Erythroblast (primary cell): ENCODE measurements at regions not wholly inside any gene's neighbourhood (a gene's known extent, or its start where the extent isn't known, plus 50 kb on each side); places are given as distances from the start of the nearest gene placed in this dataset.

Experiments used
- GATA1 ChIP-seq: IDR thresholded peaks from 2 replicates; pipeline ENCODE4 v1.6.1; 2011; ENCODE audit warnings: low read depth, mild to moderate bottlenecking, control low read depth, low read length, moderate library complexity
- POLR2A ChIP-seq: IDR thresholded peaks from 2 replicates; pipeline ENCODE4 v1.6.1; 2011; ENCODE audit warnings: mild to moderate bottlenecking, low read length

DNA sequence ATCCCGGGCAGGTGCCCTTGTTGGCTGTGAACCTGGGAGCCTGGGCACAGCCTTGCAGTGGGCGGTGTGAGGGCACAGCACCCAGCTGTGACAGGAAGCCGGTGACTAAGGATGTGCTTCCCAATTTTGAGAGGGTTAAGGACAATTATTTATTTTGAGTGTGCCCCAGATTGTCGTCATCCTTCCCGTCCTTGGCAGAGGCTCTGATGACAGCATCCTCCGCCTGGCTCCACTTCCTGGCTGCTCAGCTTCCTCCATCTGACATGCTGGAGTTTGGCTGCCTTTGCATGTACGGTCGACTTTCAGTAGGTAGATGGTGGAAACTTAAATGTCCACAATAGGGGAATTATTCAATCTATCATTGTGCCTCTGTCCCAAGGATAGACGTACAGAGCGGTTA, 282.4 kb upstream of the EEF2KMT start:
- TF ChIP-seq POLR2A (no peak), GATA1 (no peak)
